SK-N-SH treated with all-trans-retinoic acid at 6 μM for 48 hours (cell line): ENCODE measurements at regions not wholly inside any gene's neighbourhood (a gene's known extent, or its start where the extent isn't known, plus 50 kb on each side); places are given as distances from the start of the nearest gene placed in this dataset.

ENCODE experiments used
- ATAC-seq: fragments of 200-7000 bp; cut with Tn5 transposase; 3 replicates; pipeline ENCODE4 v1.9.1; 2020; ENCODE audit warnings: mild to moderate bottlenecking, moderate library complexity
- ARNTL ChIP-seq: fragments of 450-650 bp; formaldehyde crosslinking; IDR thresholded peaks from 2 replicates; pipeline ENCODE4 v1.5.0; 2020; ENCODE audit warnings: low read depth, mild to moderate bottlenecking, moderate library complexity, borderline replicate concordance
- BACH2 ChIP-seq: fragments of 250-450 bp; sonication (Bioruptor Pico); IDR thresholded peaks from 2 replicates; pipeline ENCODE4 v1.9.0; 2021; ENCODE audit warnings: mild to moderate bottlenecking, borderline replicate concordance
- CSDC2 ChIP-seq: fragments of 250-450 bp; sonication (Bioruptor Pico); IDR thresholded peaks from 2 replicates; pipeline ENCODE4 v1.5.0; 2020; ENCODE audit warnings: mild to moderate bottlenecking, moderate library complexity
- ESRRG ChIP-seq: fragments of 250-450 bp; sonication (Bioruptor Pico); IDR thresholded peaks from 2 replicates; pipeline ENCODE4 v1.6.1; 2021; ENCODE audit warnings: mild to moderate bottlenecking
- GLIS3 ChIP-seq: fragments of 250-450 bp; sonication (Bioruptor Pico); IDR thresholded peaks from 2 replicates; pipeline ENCODE4 v1.5.0; 2020; ENCODE audit warnings: mild to moderate bottlenecking, moderate library complexity
- ISL1 ChIP-seq: fragments of 250-450 bp; sonication (Bioruptor Pico); IDR thresholded peaks from 2 replicates; pipeline ENCODE4 v2.1.2; 2022; ENCODE audit warnings: mild to moderate bottlenecking, moderate library complexity
- OSR1 ChIP-seq: fragments of 250-450 bp; sonication (Bioruptor Pico); IDR thresholded peaks from 2 replicates; pipeline ENCODE4 v1.8.0; 2022; ENCODE audit warnings: moderate library complexity, mild to moderate bottlenecking, inconsistent platforms
- PPARA ChIP-seq: fragments of 250-450 bp; sonication (Bioruptor Pico); IDR thresholded peaks from 2 replicates; pipeline ENCODE4 v1.5.0; 2020; ENCODE audit warnings: mild to moderate bottlenecking, borderline replicate concordance
- SNAI2 ChIP-seq: fragments of 250-450 bp; sonication (Bioruptor Pico); IDR thresholded peaks from 2 replicates; pipeline ENCODE4 v1.5.0; 2020; ENCODE audit warnings: mild to moderate bottlenecking, moderate library complexity
- TCF4 ChIP-seq: fragments of 250-450 bp; sonication (Bioruptor Pico); IDR thresholded peaks from 2 replicates; pipeline ENCODE4 v1.8.0; 2021; ENCODE audit warnings: mild to moderate bottlenecking, moderate library complexity, borderline replicate concordance
- TOX ChIP-seq: fragments of 250-450 bp; sonication (Bioruptor Pico); IDR thresholded peaks from 2 replicates; pipeline ENCODE4 v1.8.0; 2021; ENCODE audit warnings: mild to moderate bottlenecking, moderate library complexity, borderline replicate concordance
- ZC3H10 ChIP-seq: fragments of 250-450 bp; sonication (Bioruptor Pico); IDR thresholded peaks from 2 replicates; pipeline ENCODE4 v1.5.1; 2021; ENCODE audit warnings: mild to moderate bottlenecking, moderate library complexity
- ZFP3 ChIP-seq: fragments of 250-450 bp; sonication (Bioruptor Pico); IDR thresholded peaks from 2 replicates; pipeline ENCODE4 v1.5.0; 2020; ENCODE audit warnings: mild to moderate bottlenecking, moderate library complexity
- ZFP30 ChIP-seq: fragments of 450-650 bp; formaldehyde crosslinking; IDR thresholded peaks from 2 replicates; pipeline ENCODE4 v1.5.0; 2022; ENCODE audit warnings: mild to moderate bottlenecking, moderate library complexity
- ZNF565 ChIP-seq: fragments of 450-650 bp; formaldehyde crosslinking; conservative IDR thresholded peaks from 2 replicates; pipeline ENCODE4 v1.5.0; 2020; ENCODE audit warnings: low read depth, mild to moderate bottlenecking, moderate library complexity
- ZNF70 ChIP-seq: fragments of 450-650 bp; formaldehyde crosslinking; IDR thresholded peaks from 2 replicates; pipeline ENCODE4 v1.5.0; 2020; ENCODE audit warnings: mild to moderate bottlenecking, moderate library complexity
- ZNF8 ChIP-seq: fragments of 450-650 bp; formaldehyde crosslinking; IDR thresholded peaks from 2 replicates; pipeline ENCODE4 v1.5.0; 2020; ENCODE audit warnings: mild to moderate bottlenecking, moderate library complexity
- TF ChIP-seq, protein P1 (sequence below): fragments of 250-450 bp; sonication (Bioruptor Pico); IDR thresholded peaks from 2 replicates; pipeline ENCODE4 v1.5.1; 2020; ENCODE audit warnings: low read depth, mild to moderate bottlenecking, moderate library complexity
- TF ChIP-seq, protein P2 (sequence below): fragments of 250-450 bp; sonication (Bioruptor Pico); IDR thresholded peaks from 2 replicates; pipeline ENCODE4 v1.5.1; 2021; ENCODE audit warnings: mild to moderate bottlenecking, moderate library complexity
- TF ChIP-seq, protein P3 (sequence below): fragments of 250-450 bp; sonication (Bioruptor Pico); IDR thresholded peaks from 2 replicates; pipeline ENCODE4 v1.8.0; 2020; ENCODE audit warnings: mild to moderate bottlenecking, moderate library complexity, borderline replicate concordance
- TF ChIP-seq, protein P4 (sequence below): fragments of 250-450 bp; sonication (Bioruptor Pico); IDR thresholded peaks from 2 replicates; pipeline ENCODE4 v1.5.0; 2020; ENCODE audit warnings: mild to moderate bottlenecking, moderate library complexity
- TF ChIP-seq, protein P5 (sequence below): fragments of 250-450 bp; sonication (Bioruptor Pico); IDR thresholded peaks from 2 replicates; pipeline ENCODE4 v1.8.0; 2021; ENCODE audit warnings: low read depth, mild to moderate bottlenecking, moderate library complexity, borderline replicate concordance

DNA sequence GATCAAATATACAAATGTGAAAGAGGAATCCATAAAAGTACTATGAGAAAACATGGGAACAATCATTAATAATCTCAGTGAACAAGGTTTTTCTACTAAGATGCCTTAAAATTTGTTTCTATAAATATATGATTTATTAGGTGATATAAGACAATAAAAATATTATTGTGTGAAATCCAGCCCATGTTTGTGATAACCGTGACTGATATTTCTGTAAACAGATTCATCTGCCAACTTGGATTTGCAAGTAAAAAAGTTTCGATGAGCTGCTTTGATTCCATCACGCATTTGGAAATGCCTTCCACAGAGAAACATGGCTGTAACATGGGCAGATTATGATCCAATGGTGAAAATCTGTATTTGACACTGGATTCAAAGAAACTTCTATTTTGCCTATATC is 157.8 kb downstream of the NXPE2 start (continued):
- TF ChIP-seq TCF4 (CRISPR knock-in tag) (no peak), ISL1 (CRISPR knock-in tag) (no peak), OSR1 (CRISPR knock-in tag) (no peak)
- TF ChIP-seq, protein P1, sequence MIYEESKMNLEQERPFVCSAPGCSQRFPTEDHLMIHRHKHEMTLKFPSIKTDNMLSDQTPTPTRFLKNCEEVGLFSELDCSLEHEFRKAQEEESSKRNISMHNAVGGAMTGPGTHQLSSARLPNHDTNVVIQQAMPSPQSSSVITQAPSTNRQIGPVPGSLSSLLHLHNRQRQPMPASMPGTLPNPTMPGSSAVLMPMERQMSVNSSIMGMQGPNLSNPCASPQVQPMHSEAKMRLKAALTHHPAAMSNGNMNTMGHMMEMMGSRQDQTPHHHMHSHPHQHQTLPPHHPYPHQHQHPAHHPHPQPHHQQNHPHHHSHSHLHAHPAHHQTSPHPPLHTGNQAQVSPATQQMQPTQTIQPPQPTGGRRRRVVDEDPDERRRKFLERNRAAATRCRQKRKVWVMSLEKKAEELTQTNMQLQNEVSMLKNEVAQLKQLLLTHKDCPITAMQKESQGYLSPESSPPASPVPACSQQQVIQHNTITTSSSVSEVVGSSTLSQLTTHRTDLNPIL (CRISPR knock-in tag), result no peak

DNA sequence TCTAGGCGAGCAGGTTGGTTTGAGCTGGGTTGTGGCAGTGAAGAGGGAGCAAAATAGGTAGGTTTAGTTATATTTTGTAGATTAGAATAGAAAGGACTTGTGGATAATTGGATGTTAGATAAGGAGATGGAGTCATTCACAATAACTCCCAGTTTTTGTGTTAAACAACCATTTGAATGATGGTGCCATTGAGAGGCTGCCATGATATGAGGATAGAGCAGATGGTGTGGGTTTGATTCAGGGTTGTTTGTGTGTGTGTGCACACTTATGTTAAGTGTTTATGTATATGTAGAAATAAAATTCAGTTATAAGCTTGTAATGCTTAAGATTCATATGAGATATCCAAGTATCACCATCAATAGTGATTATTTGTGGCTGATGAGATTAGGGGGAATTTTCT is 166.6 kb downstream of the NXPE2 start:
- ATAC-seq, result no peak
- TF ChIP-seq, protein P2, sequence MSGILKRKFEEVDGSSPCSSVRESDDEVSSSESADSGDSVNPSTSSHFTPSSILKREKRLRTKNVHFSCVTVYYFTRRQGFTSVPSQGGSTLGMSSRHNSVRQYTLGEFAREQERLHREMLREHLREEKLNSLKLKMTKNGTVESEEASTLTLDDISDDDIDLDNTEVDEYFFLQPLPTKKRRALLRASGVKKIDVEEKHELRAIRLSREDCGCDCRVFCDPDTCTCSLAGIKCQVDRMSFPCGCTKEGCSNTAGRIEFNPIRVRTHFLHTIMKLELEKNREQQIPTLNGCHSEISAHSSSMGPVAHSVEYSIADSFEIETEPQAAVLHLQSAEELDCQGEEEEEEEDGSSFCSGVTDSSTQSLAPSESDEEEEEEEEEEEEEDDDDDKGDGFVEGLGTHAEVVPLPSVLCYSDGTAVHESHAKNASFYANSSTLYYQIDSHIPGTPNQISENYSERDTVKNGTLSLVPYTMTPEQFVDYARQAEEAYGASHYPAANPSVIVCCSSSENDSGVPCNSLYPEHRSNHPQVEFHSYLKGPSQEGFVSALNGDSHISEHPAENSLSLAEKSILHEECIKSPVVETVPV (CRISPR knock-in tag), result no peak
- TF ChIP-seq OSR1 (CRISPR knock-in tag), result no peak
- TF ChIP-seq TCF4 (CRISPR knock-in tag), result no peak
- TF ChIP-seq, protein P1 (CRISPR knock-in tag), result no peak
- TF ChIP-seq, protein P3, sequence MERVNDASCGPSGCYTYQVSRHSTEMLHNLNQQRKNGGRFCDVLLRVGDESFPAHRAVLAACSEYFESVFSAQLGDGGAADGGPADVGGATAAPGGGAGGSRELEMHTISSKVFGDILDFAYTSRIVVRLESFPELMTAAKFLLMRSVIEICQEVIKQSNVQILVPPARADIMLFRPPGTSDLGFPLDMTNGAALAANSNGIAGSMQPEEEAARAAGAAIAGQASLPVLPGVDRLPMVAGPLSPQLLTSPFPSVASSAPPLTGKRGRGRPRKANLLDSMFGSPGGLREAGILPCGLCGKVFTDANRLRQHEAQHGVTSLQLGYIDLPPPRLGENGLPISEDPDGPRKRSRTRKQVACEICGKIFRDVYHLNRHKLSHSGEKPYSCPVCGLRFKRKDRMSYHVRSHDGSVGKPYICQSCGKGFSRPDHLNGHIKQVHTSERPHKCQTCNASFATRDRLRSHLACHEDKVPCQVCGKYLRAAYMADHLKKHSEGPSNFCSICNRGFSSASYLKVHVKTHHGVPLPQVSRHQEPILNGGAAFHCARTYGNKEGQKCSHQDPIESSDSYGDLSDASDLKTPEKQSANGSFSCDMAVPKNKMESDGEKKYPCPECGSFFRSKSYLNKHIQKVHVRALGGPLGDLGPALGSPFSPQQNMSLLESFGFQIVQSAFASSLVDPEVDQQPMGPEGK (CRISPR knock-in tag), result no peak
- TF ChIP-seq BACH2, result no peak
- no peak for TF ChIP-seq ISL1 (CRISPR knock-in tag)
- TF ChIP-seq, protein P4, sequence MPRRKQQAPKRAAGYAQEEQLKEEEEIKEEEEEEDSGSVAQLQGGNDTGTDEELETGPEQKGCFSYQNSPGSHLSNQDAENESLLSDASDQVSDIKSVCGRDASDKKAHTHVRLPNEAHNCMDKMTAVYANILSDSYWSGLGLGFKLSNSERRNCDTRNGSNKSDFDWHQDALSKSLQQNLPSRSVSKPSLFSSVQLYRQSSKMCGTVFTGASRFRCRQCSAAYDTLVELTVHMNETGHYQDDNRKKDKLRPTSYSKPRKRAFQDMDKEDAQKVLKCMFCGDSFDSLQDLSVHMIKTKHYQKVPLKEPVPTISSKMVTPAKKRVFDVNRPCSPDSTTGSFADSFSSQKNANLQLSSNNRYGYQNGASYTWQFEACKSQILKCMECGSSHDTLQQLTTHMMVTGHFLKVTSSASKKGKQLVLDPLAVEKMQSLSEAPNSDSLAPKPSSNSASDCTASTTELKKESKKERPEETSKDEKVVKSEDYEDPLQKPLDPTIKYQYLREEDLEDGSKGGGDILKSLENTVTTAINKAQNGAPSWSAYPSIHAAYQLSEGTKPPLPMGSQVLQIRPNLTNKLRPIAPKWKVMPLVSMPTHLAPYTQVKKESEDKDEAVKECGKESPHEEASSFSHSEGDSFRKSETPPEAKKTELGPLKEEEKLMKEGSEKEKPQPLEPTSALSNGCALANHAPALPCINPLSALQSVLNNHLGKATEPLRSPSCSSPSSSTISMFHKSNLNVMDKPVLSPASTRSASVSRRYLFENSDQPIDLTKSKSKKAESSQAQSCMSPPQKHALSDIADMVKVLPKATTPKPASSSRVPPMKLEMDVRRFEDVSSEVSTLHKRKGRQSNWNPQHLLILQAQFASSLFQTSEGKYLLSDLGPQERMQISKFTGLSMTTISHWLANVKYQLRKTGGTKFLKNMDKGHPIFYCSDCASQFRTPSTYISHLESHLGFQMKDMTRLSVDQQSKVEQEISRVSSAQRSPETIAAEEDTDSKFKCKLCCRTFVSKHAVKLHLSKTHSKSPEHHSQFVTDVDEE (CRISPR knock-in tag), result no peak
- TF ChIP-seq GLIS3, result no peak
- TF ChIP-seq ZNF565 (CRISPR knock-in tag), result no peak
- no peak for TF ChIP-seq PPARA (CRISPR knock-in tag)
- no peak for TF ChIP-seq ZNF70 (CRISPR knock-in tag)
- TF ChIP-seq ESRRG, result no peak
- TF ChIP-seq ZFP3, result no peak
- TF ChIP-seq ZNF8 (CRISPR knock-in tag), result no peak
- TF ChIP-seq ZC3H10 (CRISPR knock-in tag), result no peak
- TF ChIP-seq CSDC2 (CRISPR knock-in tag), result no peak

DNA sequence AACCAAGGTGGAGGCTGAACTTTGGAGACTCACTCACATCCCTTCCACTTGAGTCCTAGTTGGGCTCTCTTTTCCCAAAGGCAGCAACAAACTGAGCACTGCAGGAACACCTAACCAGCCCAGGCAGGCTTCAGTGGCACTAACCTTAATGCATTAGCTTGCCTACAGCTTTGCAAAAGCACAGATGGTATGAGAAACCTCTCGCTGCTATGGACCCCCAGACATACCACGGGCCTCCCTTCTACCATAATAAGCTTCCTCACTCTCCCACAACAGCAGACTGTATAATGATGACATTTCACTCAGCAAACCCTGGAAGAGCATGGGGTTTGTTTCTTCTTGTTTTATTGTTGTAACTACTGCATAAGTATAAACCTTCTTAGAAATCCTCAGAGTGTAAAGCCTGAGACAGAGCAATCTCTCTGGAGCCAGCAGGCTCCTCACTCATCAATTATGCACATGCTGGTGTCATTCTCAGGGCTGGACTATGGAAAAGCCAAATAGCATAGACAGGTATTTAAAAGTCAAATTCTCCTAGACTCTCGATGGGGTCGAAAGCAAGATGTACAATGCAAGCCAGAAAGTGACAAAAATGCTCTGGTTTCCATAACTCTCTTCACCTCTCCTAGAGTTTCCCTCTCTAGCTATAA is 167.6 kb downstream of the NXPE2 start:
- TF ChIP-seq, protein P5, sequence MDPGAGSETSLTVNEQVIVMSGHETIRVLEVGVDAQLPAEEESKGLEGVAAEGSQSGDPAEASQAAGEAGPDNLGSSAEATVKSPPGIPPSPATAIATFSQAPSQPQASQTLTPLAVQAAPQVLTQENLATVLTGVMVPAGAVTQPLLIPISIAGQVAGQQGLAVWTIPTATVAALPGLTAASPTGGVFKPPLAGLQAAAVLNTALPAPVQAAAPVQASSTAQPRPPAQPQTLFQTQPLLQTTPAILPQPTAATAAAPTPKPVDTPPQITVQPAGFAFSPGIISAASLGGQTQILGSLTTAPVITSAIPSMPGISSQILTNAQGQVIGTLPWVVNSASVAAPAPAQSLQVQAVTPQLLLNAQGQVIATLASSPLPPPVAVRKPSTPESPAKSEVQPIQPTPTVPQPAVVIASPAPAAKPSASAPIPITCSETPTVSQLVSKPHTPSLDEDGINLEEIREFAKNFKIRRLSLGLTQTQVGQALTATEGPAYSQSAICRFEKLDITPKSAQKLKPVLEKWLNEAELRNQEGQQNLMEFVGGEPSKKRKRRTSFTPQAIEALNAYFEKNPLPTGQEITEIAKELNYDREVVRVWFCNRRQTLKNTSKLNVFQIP (CRISPR knock-in tag), result no peak
- TF ChIP-seq TOX (CRISPR knock-in tag) (no peak), SNAI2 (CRISPR knock-in tag) (no peak), ZFP30 (CRISPR knock-in tag) (no peak), TCF4 (CRISPR knock-in tag) (no peak), ARNTL (CRISPR knock-in tag) (no peak), PPARA (CRISPR knock-in tag) (no peak), OSR1 (CRISPR knock-in tag) (no peak), CSDC2 (CRISPR knock-in tag) (no peak), GLIS3 (no peak), ZNF565 (CRISPR knock-in tag) (no peak), ZC3H10 (CRISPR knock-in tag) (no peak)
- TF ChIP-seq, protein P2 (CRISPR knock-in tag), result no peak
- TF ChIP-seq, protein P4 (CRISPR knock-in tag), result no peak
- no peak for ATAC-seq
